ENCODE measurements at regions not wholly inside any gene's neighbourhood (a gene's known extent, or its start where the extent isn't known, plus 50 kb on each side); places are given as distances from the start of the nearest gene placed in this dataset.

DNA sequence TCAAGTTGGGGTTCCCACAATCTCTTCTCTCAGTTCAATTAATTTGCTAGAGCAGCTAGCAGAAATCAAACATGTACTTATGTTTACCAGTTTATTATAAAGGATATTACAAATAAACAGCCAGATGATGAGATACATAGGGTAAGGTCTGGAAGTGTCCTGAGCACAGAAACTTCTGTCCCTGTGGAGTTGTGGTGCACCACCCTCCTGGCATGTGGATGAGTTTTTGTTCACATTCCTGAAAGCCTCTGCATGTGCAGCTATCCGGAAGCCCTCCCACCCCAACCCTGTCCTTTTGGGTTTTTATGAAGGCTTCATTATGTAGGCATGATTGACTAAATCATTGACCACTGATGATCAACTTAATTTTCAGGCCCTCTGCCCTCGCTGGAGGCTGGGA is 791.2 kb upstream of the ZNF608 start:
- H3K27ac ChIP-seq = no peak overlapping the region
- no peak overlapping the region for H3K4me2 ChIP-seq
- H3K27ac Mint-ChIP-seq = no peak overlapping the region
- H3K4me3 ChIP-seq = no peak overlapping the region
- no peaks in the 10 kb centered on the region for H4K20me1 ChIP-seq (ENCODE audit: low read depth)
- H3K9me3 Mint-ChIP-seq = peaks cover 55% of the 10 kb centered on the region
- DNase-seq (ENCODE audit: low spot score) = no peak
- no peak overlapping the region for H2AFZ ChIP-seq (replicated peaks)
- H3K4me3 Mint-ChIP-seq = no peak overlapping the region
- H3K4me1 Mint-ChIP-seq = no peaks in the 10 kb centered on the region
- H3K27me3 Mint-ChIP-seq (ENCODE audit: insufficient read depth, low read depth) = peaks cover 13% of the 10 kb centered on the region
- H3K36me3 Mint-ChIP-seq = peaks cover 8% of the 10 kb centered on the region
- no peak overlapping the region for H3K9ac ChIP-seq
- H3K79me2 ChIP-seq (ENCODE audit: low read depth) = no peaks in the 10 kb centered on the region
- H3K9me3 ChIP-seq (ENCODE audit: low read depth) = peaks cover 4% of the 10 kb centered on the region
- no peaks in the 10 kb centered on the region for H3K27me3 ChIP-seq
- H3K4me1 ChIP-seq = no peaks in the 10 kb centered on the region
- no peaks in the 10 kb centered on the region for H3K36me3 ChIP-seq
- no peaks in the 10 kb centered on the region for H3F3A ChIP-seq (ENCODE audit: low read depth)
- TF ChIP-seq, protein P1, sequence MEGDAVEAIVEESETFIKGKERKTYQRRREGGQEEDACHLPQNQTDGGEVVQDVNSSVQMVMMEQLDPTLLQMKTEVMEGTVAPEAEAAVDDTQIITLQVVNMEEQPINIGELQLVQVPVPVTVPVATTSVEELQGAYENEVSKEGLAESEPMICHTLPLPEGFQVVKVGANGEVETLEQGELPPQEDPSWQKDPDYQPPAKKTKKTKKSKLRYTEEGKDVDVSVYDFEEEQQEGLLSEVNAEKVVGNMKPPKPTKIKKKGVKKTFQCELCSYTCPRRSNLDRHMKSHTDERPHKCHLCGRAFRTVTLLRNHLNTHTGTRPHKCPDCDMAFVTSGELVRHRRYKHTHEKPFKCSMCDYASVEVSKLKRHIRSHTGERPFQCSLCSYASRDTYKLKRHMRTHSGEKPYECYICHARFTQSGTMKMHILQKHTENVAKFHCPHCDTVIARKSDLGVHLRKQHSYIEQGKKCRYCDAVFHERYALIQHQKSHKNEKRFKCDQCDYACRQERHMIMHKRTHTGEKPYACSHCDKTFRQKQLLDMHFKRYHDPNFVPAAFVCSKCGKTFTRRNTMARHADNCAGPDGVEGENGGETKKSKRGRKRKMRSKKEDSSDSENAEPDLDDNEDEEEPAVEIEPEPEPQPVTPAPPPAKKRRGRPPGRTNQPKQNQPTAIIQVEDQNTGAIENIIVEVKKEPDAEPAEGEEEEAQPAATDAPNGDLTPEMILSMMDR (IDR thresholded peaks at IDR 0.05) = no peak
- TF ChIP-seq EZH2 (IDR thresholded peaks at IDR 0.05) (no peak), EZH2phosphoT487 (IDR thresholded peaks at IDR 0.05) (no peak)

GRCh38 chr5:125538469-125538868 is 792.0 kb upstream of the ZNF608 start:
- H2AFZ ChIP-seq (replicated peaks) = no peak overlapping the region
- Mint-ChIP-seq H3K9me3 (peaks cover 47% of the 10 kb centered on the region), H3K27me3 (ENCODE audit: insufficient read depth, low read depth) (peaks cover 13% of the 10 kb centered on the region), H3K27ac (no peak overlapping the region), H3K4me1 (no peaks in the 10 kb centered on the region), H3K4me3 (no peak overlapping the region), H3K36me3 (peaks cover 8% of the 10 kb centered on the region)
- H3K4me1 ChIP-seq = no peaks in the 10 kb centered on the region
- no peak overlapping the region for H3K9ac ChIP-seq
- no peaks in the 10 kb centered on the region for H4K20me1 ChIP-seq (ENCODE audit: low read depth)
- no peak overlapping the region for H3K27ac ChIP-seq
- no peak overlapping the region for H3K4me2 ChIP-seq
- no peaks in the 10 kb centered on the region for H3K27me3 ChIP-seq
- TF ChIP-seq, protein P1 (IDR thresholded peaks at IDR 0.05) = no peak
- TF ChIP-seq EZH2phosphoT487 (IDR thresholded peaks at IDR 0.05) (no peak), EZH2 (IDR thresholded peaks at IDR 0.05) (no peak)
- H3K4me3 ChIP-seq = no peak overlapping the region
- H3K79me2 ChIP-seq (ENCODE audit: low read depth) = no peaks in the 10 kb centered on the region
- H3K9me3 ChIP-seq (ENCODE audit: low read depth) = peaks cover 4% of the 10 kb centered on the region
- no peaks in the 10 kb centered on the region for H3F3A ChIP-seq (ENCODE audit: low read depth)
- H3K36me3 ChIP-seq = no peaks in the 10 kb centered on the region
- DNase-seq (ENCODE audit: low spot score) = no peak

DNA sequence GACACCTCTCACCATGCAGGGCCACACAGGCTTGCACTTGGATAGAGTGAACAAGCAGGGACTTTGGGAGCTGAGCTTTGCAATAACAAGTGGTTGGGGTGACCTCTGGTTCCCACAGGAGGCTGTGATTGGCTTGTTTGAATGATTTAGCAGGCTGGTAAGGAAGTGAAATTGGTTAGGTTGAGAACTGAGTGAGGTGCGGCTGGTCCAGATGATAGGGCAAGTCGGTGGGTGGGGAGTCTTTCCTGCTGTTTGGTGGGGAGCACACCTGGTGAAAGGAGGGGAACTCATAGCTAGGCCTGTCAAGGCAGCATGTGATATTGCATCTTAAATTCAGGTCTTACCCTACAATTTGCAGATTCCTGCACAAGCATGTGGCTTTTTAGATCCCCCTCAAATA is 794.6 kb upstream of the ZNF608 start:
- no peak overlapping the region for H3K27ac Mint-ChIP-seq
- Histone ChIP-seq H3K9me3 (ENCODE audit: low read depth) (peaks cover 4% of the 10 kb centered on the region), H3K4me1 (no peaks in the 10 kb centered on the region), H3K4me3 (no peak overlapping the region), H4K20me1 (ENCODE audit: low read depth) (no peaks in the 10 kb centered on the region), H3K36me3 (no peaks in the 10 kb centered on the region), H3K4me2 (no peak overlapping the region), H3F3A (ENCODE audit: low read depth) (no peaks in the 10 kb centered on the region), H3K9ac (no peak overlapping the region), H2AFZ (replicated peaks) (peak overlapping the region; percentile 1), H3K27me3 (no peaks in the 10 kb centered on the region), H3K79me2 (ENCODE audit: low read depth) (no peaks in the 10 kb centered on the region), H3K27ac (no peak overlapping the region)
- no peaks in the 10 kb centered on the region for H3K4me1 Mint-ChIP-seq
- TF ChIP-seq EZH2phosphoT487 (IDR thresholded peaks at IDR 0.05) (no peak), EZH2 (IDR thresholded peaks at IDR 0.05) (no peak)
- TF ChIP-seq, protein P1 (IDR thresholded peaks at IDR 0.05) = no peak
- H3K9me3 Mint-ChIP-seq = peaks cover 38% of the 10 kb centered on the region
- H3K4me3 Mint-ChIP-seq = no peak overlapping the region
- peaks cover 5% of the 10 kb centered on the region for H3K27me3 Mint-ChIP-seq (ENCODE audit: insufficient read depth, low read depth)
- peaks cover 6% of the 10 kb centered on the region for H3K36me3 Mint-ChIP-seq
- no peak for DNase-seq (ENCODE audit: low spot score)
